Nephron (organoid): ENCODE measurements at regions not wholly inside any gene's neighbourhood (a gene's known extent, or its start where the extent isn't known, plus 50 kb on each side); places are given as distances from the start of the nearest gene placed in this dataset.

ENCODE experiments used
- H3K27ac Mint-ChIP-seq, 3 experiments: 2 replicates each; pipeline ENCODE4 v1.8.0; 2020; ENCODE audit warnings: mixed read lengths in 3 of 3, mild to moderate bottlenecking in 2 of 3, moderate library complexity in 1 of 3
- H3K27me3 Mint-ChIP-seq: 2 replicates; pipeline ENCODE4 v1.8.0; 2021; ENCODE audit warnings: low read depth, mild to moderate bottlenecking, moderate library complexity, mixed read lengths
- H3K36me3 Mint-ChIP-seq: 2 replicates; pipeline ENCODE4 v1.8.0; 2020; ENCODE audit warnings: low read depth, mixed read lengths
- H3K4me1 Mint-ChIP-seq: 2 replicates; pipeline ENCODE4 v1.8.0; 2020; ENCODE audit warnings: mixed read lengths
- H3K4me3 Mint-ChIP-seq, 3 experiments: 2 replicates each; pipeline ENCODE4 v1.8.0; 2020; ENCODE audit warnings: mild to moderate bottlenecking in 3 of 3, mixed read lengths in 3 of 3, moderate library complexity in 2 of 3
- H3K9me3 Mint-ChIP-seq: 2 replicates; pipeline ENCODE4 v1.8.0; 2020; ENCODE audit warnings: mixed read lengths
- TF ChIP-seq, protein P1 (sequence below), 3 experiments: fragments of 200-600 bp; sonication (generic); IDR thresholded peaks; one replicate each; pipeline ENCODE4 v1.5.0; 2021; ENCODE audit warnings: antibody characterized with exemption in 3 of 3; ENCODE audit not compliant: unreplicated experiment in 3 of 3

DNA sequence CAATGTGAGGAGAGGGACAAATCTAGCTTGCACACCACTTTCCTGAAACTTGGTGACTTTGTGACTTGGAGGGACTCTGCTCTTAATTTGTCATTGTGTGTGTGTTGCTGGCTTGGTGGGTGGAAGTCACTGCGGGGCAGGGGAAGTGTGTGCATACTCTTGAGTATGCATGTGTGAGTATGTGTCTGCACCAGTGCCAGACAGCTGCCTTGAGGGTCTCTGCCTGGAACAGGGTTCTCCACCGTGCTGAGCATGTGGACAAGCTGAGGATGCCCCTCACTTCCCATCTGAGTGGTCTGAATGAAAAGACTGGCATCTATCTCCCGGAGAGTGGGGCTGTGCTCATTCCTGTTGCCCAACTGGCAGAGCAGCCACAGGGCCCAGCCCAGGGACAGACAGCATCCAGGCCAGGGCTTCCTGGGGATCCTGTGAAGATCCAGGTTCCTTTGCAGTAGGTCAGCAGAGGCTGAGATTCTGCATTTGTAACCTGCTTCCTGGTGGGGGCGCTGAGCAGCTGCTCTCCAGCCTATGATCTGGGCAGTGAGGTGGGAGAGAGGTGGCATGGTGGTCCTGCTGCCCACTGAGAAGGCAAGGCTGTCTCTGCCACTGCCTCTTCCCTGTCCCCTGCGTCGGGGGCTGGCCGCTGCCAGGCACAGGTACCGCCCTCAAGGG lies 138.9 kb upstream of the HAAO start:
- TF ChIP-seq, protein P1, sequence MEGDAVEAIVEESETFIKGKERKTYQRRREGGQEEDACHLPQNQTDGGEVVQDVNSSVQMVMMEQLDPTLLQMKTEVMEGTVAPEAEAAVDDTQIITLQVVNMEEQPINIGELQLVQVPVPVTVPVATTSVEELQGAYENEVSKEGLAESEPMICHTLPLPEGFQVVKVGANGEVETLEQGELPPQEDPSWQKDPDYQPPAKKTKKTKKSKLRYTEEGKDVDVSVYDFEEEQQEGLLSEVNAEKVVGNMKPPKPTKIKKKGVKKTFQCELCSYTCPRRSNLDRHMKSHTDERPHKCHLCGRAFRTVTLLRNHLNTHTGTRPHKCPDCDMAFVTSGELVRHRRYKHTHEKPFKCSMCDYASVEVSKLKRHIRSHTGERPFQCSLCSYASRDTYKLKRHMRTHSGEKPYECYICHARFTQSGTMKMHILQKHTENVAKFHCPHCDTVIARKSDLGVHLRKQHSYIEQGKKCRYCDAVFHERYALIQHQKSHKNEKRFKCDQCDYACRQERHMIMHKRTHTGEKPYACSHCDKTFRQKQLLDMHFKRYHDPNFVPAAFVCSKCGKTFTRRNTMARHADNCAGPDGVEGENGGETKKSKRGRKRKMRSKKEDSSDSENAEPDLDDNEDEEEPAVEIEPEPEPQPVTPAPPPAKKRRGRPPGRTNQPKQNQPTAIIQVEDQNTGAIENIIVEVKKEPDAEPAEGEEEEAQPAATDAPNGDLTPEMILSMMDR (IDR thresholded peaks at IDR 0.05; ENCODE audit: unreplicated experiment in 3 of 3) = peak; percentile 31 to 48 (median 41)
- no peaks in the 10 kb centered on the region for H3K36me3 Mint-ChIP-seq
- peak overlapping the region; percentile 98 to 99 (median 98) for H3K27ac Mint-ChIP-seq
- no peaks in the 10 kb centered on the region for H3K9me3 Mint-ChIP-seq
- peak overlapping the region; percentile 16 to 34 (median 32) for H3K4me3 Mint-ChIP-seq
- peaks cover 3% of the 10 kb centered on the region for H3K27me3 Mint-ChIP-seq
- H3K4me1 Mint-ChIP-seq = peaks cover 84% of the 10 kb centered on the region

DNA sequence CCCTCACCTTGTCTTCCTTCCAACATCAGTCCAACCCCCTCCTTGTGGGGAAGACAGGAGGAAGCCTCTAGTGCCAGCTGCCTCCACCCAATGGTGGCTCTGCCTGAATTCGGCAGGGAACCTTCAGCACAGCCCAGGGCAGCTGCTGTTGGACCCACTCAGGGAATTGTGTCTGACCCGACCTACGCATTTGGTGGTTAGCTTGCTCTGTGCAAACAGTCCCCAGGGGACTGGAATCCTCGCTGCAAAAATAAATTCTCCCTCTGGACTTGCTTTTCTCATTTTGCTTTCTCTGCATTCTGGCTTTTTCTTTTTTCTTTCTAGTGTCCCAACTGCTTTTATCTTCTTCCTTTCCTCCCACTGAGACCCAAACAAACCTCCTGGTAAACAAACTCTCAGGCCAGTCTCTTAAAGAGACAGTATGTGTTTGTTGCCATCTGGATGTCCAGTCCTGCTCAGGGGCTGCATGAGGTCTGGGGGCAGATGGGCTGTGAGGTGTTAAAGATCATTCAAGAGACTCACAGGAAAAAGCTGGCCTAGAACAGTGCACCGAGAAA lies 137.7 kb upstream of the HAAO start:
- Mint-ChIP-seq H3K27ac (peak overlapping the region; percentile 98 to 99 (median 99)), H3K4me1 (peaks cover 86% of the 10 kb centered on the region), H3K27me3 (peaks cover 2% of the 10 kb centered on the region), H3K4me3 (peak overlapping the region; percentile 35 to 70 (median 41)), H3K9me3 (no peaks in the 10 kb centered on the region), H3K36me3 (no peaks in the 10 kb centered on the region)
- TF ChIP-seq, protein P1 (IDR thresholded peaks at IDR 0.05; ENCODE audit: unreplicated experiment in 3 of 3) = no peak

GRCh38 chr2:42929546-42930024 lies 137.2 kb upstream of the HAAO start:
- TF ChIP-seq, protein P1 (IDR thresholded peaks at IDR 0.05; ENCODE audit: unreplicated experiment in 3 of 3) = no peak
- Mint-ChIP-seq H3K4me3 (peak overlapping the region in 1 of 3 experiments; percentile 70), H3K27me3 (peaks cover 4% of the 10 kb centered on the region), H3K4me1 (peaks cover 87% of the 10 kb centered on the region), H3K9me3 (no peaks in the 10 kb centered on the region), H3K27ac (peak overlapping the region; percentile 98 to 99 (median 99)), H3K36me3 (no peaks in the 10 kb centered on the region)

DNA sequence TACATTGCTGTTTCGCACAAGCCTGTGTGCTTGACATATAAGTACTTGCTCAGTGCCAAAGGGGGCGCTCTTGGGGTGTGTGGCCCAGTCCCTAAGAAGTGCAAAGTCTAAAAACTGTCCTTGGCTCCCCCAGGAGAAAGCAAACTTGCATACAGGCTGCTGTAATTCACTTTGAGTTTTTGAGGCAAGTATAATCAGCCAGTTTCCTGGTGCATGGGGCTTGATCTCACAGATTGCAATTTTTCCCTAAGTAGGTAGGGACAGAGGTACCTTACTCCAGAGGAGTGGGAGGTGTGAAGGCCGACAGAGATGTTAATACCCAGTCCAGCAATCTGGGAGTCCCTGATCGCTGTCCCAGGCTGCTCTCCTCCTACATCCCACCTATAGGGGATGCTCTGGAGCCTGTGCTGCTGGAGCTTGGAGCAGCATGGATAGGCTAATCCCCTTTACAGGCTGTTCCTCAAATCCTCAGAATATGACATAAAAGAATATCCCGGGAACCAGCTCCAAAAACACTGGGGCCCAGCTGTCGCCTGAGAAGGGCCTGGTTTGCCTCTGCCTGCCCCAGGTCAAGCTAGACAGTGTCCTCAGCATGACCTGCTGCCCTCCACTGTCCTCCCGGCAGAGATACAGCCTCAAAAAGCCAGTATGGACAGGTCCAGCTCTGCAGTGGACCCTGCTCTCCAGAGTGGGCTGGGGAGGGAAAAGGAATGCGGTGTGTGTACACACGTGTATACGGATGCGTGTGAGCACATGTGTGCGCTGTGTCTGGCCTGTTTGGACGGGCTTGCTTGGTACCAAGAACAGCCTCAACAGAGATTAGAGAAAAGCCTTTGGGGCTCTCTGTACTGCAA lies 136.5 kb upstream of the HAAO start:
- no peaks in the 10 kb centered on the region for H3K9me3 Mint-ChIP-seq
- peaks cover 91% of the 10 kb centered on the region for H3K4me1 Mint-ChIP-seq
- H3K27me3 Mint-ChIP-seq = peaks cover 4% of the 10 kb centered on the region
- TF ChIP-seq, protein P1 (IDR thresholded peaks at IDR 0.05; ENCODE audit: unreplicated experiment in 3 of 3) = peak; percentile 43 to 55 (median 47)
- no peaks in the 10 kb centered on the region for H3K36me3 Mint-ChIP-seq
- H3K27ac Mint-ChIP-seq = peak overlapping the region; percentile 98 to 99 (median 99)
- H3K4me3 Mint-ChIP-seq = peak overlapping the region in 2 of 3 experiments; percentile 21 to 61

DNA sequence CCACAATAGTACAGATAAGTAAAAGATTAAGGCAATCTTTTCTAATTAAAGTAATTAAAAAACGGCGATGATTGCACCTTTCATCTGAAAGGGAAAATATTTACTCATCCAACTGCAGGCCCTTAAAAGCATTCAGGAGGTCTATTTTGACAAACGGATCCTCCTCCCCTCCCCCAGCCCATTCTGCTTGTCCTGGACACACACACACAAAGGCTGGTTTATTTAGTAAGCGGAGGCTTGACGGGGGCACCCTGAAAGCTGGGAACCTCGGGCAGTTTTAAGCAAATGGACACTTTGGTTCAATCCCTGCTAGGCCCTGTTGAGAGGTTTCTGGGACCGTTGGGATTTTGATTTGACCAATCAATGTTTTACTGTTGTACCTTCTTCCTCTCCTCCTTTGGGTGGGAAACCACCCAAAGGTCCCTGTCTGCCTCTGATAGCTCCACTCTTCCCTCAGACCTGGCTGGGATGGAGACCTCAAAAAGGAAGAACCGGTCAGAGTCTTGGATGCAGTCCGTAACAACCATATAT lies 135.8 kb upstream of the HAAO start:
- H3K4me3 Mint-ChIP-seq = peak overlapping the region in 2 of 3 experiments; percentile 21 to 61

More for the DNA sequence above, 135.8 kb upstream of the HAAO start:
- Mint-ChIP-seq H3K4me1 (peaks cover 90% of the 10 kb centered on the region), H3K36me3 (no peaks in the 10 kb centered on the region), H3K9me3 (no peaks in the 10 kb centered on the region), H3K27ac (peak overlapping the region; percentile 98 to 99 (median 99)), H3K27me3 (peaks cover 4% of the 10 kb centered on the region)
- TF ChIP-seq, protein P1 (IDR thresholded peaks at IDR 0.05; ENCODE audit: unreplicated experiment in 3 of 3) = no peak
